ENCODE measurements at regions not wholly inside any gene's neighbourhood (a gene's known extent, or its start where the extent isn't known, plus 50 kb on each side); places are given as distances from the start of the nearest gene placed in this dataset.

DNA sequence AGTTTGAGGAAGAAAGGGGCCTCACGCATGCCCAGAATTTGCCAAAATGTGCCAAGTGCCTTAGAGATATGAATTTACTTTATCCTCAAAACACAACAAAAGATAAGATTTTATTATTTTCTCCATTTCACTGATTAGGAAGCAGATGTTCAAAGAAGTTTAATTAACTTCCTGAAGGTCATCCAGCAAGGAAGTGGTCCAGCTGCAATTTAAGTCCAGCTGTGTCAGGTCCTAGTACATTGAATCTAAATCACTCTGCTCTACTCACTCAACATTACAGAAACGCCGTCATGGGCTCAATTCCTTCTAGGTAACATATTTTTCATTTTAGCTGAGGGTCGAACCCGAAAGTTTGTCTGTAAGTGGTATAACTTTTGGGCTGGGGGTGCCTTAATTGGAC is 115.4 kb downstream of the CCDC34 start:
- Mint-ChIP-seq H3K36me3 (ENCODE audit: low read depth) (no peaks in the 10 kb centered on the region), H3K4me3 (no peak overlapping the region), H3K4me1 (ENCODE audit: low read depth) (no peaks in the 10 kb centered on the region), H3K27me3 (peaks cover 18% of the 10 kb centered on the region), H3K9me3 (no peaks in the 10 kb centered on the region), H3K27ac (no peak overlapping the region)
- CTCF ChIA-PET = no interaction called here
- no peak for TF ChIP-seq CTCF (IDR thresholded peaks at IDR 0.05)
- H3K4me1 ChIP-seq (ENCODE audit: insufficient read depth, low read length) = no peaks in the 10 kb centered on the region
- no peak overlapping the region for H3K27ac ChIP-seq (ENCODE audit: low read depth in 1 of 2, low read length in 2 of 2)
- H3K27me3 ChIP-seq (ENCODE audit: control insufficient read depth in 1 of 2, insufficient read depth in 2 of 2, low read length in 2 of 2) = no peaks in the 10 kb centered on the region
- H3K36me3 ChIP-seq (ENCODE audit: insufficient read depth, low read length) = no peaks in the 10 kb centered on the region
- POLR2A ChIA-PET = no interaction called here
- no peak overlapping the region for H3K4me3 ChIP-seq (ENCODE audit: low read length)
- DNase-seq (no peak), ATAC-seq (ENCODE audit: poor library complexity) (no peak)
- no peaks in the 10 kb centered on the region for H3K9me3 ChIP-seq (ENCODE audit: control insufficient read depth in 1 of 2, insufficient read depth in 1 of 2, low read length in 2 of 2)
- intact Hi-C loops (cut with DNase I, micrococcal nuclease) = no loop called here

GRCh38 chr11:27246925-27247324 is 116.1 kb downstream of the CCDC34 start:
- Histone ChIP-seq H3K9me3 (ENCODE audit: control insufficient read depth in 1 of 2, insufficient read depth in 1 of 2, low read length in 2 of 2) (no peaks in the 10 kb centered on the region), H3K27me3 (ENCODE audit: control insufficient read depth in 1 of 2, insufficient read depth in 2 of 2, low read length in 2 of 2) (no peaks in the 10 kb centered on the region), H3K36me3 (ENCODE audit: insufficient read depth, low read length) (no peaks in the 10 kb centered on the region), H3K4me3 (ENCODE audit: low read length) (no peak overlapping the region), H3K4me1 (ENCODE audit: insufficient read depth, low read length) (no peaks in the 10 kb centered on the region), H3K27ac (ENCODE audit: low read depth in 1 of 2, low read length in 2 of 2) (no peak overlapping the region)
- no peak for TF ChIP-seq CTCF (IDR thresholded peaks at IDR 0.05)
- POLR2A ChIA-PET = no interaction called here
- Mint-ChIP-seq H3K9me3 (no peaks in the 10 kb centered on the region), H3K27me3 (peaks cover 18% of the 10 kb centered on the region), H3K27ac (no peak overlapping the region), H3K36me3 (ENCODE audit: low read depth) (no peaks in the 10 kb centered on the region), H3K4me3 (no peak overlapping the region), H3K4me1 (ENCODE audit: low read depth) (no peaks in the 10 kb centered on the region)
- CTCF ChIA-PET = no interaction called here
- ATAC-seq (ENCODE audit: poor library complexity) (no peak), DNase-seq (no peak)
- intact Hi-C loops (cut with DNase I, micrococcal nuclease) = no loop called here

DNA sequence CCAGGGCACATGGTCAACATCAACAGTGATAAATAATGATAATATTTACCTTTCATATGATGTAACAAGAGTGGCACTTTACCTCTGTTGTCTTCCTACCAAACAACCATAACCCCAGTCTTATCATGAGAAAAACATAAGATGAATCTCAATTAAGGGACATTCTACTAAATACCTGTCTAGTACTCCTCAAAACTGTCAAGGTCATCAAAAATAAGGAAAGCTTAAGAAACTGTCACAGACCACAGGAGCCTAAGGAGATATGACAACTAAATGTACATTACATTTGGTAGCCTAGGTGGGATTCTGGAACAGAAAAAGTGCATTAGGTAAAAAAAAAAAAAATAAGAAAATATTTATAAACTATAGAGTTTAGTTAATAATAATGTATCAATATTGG is 118.1 kb downstream of the CCDC34 start:
- Histone ChIP-seq H3K27ac (ENCODE audit: low read depth in 1 of 2, low read length in 2 of 2) (no peak overlapping the region), H3K9me3 (ENCODE audit: control insufficient read depth in 1 of 2, insufficient read depth in 1 of 2, low read length in 2 of 2) (no peaks in the 10 kb centered on the region), H3K27me3 (ENCODE audit: control insufficient read depth in 1 of 2, insufficient read depth in 2 of 2, low read length in 2 of 2) (no peaks in the 10 kb centered on the region), H3K4me3 (ENCODE audit: low read length) (no peak overlapping the region), H3K36me3 (ENCODE audit: insufficient read depth, low read length) (no peaks in the 10 kb centered on the region), H3K4me1 (ENCODE audit: insufficient read depth, low read length) (no peaks in the 10 kb centered on the region)
- no peaks in the 10 kb centered on the region for H3K9me3 Mint-ChIP-seq
- intact Hi-C loops (cut with DNase I, micrococcal nuclease) = no loop called here
- CTCF ChIA-PET = no interaction called here
- no peaks in the 10 kb centered on the region for H3K4me1 Mint-ChIP-seq (ENCODE audit: low read depth)
- no peak for TF ChIP-seq CTCF (IDR thresholded peaks at IDR 0.05)
- no peaks in the 10 kb centered on the region for H3K36me3 Mint-ChIP-seq (ENCODE audit: low read depth)
- DNase-seq (no peak), ATAC-seq (ENCODE audit: poor library complexity) (no peak)
- H3K27ac Mint-ChIP-seq = no peak overlapping the region
- POLR2A ChIA-PET = no interaction called here
- H3K27me3 Mint-ChIP-seq = peaks cover 14% of the 10 kb centered on the region
- H3K4me3 Mint-ChIP-seq = no peak overlapping the region
